Epithelial cell of proximal tubule (primary cell): ENCODE measurements at regions not wholly inside any gene's neighbourhood (a gene's known extent, or its start where the extent isn't known, plus 50 kb on each side); places are given as distances from the start of the nearest gene placed in this dataset.

Experiments used
- DNase-seq: peaks from one replicate; pipeline ENCODE4 v3.0.0-alpha.2; 2011; ENCODE audit warnings: low read depth
- H3K4me3 ChIP-seq: 2 replicates; pipeline ENCODE4 v1.5.1; 2011; ENCODE audit warnings: low read depth, mild to moderate bottlenecking, low read length
- CTCF ChIP-seq: conservative IDR thresholded peaks from 2 replicates; pipeline ENCODE4 v1.5.1; 2012; ENCODE audit warnings: low read depth, mild to moderate bottlenecking, low read length

GRCh38 chr18:8507361-8507760 lies 101.9 kb upstream of the RAB12 start:
- DNase-seq: no peak
- TF ChIP-seq CTCF: peak; percentile 45
- no peak overlapping the region for H3K4me3 ChIP-seq

GRCh38 chr18:8507915-8508705 lies 101.1 kb upstream of the RAB12 start:
- H3K4me3 ChIP-seq: no peak overlapping the region
- no peak for TF ChIP-seq CTCF
- DNase-seq: no peak

DNA sequence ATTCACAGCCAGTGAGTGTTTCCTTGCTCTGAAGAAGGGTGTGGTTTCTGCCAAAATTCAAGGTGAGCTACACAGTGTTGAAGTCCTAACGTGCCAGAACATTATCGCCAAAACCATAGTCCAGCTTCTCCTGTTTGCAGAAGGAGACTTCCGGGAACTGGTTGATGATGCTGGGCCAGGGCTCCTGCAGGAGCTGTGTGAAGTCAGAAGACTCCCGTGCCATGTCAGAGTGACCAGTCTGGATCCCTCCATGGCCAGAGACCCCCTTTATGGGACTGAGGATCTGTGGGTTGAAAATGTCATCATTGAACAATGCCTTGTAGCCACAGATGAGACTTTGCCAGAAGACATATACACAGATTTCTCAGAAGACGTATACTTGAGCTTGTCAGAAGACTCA lies 96.0 kb upstream of the RAB12 start:
- no peak for TF ChIP-seq CTCF

GRCh38 chr18:8514409-8514808 lies 94.8 kb upstream of the RAB12 start:
- no peak for DNase-seq
- TF ChIP-seq CTCF: no peak
- no peak overlapping the region for H3K4me3 ChIP-seq

More for the DNA sequence above, 96.0 kb upstream of the RAB12 start:
- no peak for DNase-seq
- H3K4me3 ChIP-seq: no peak overlapping the region

GRCh38 chr18:8515142-8515865 lies 93.9 kb upstream of the RAB12 start:
- no peak for DNase-seq
- no peak for TF ChIP-seq CTCF
- no peak overlapping the region for H3K4me3 ChIP-seq

GRCh38 chr18:8516371-8517250 lies 92.6 kb upstream of the RAB12 start:
- DNase-seq: no peak
- H3K4me3 ChIP-seq: no peak overlapping the region
- TF ChIP-seq CTCF: no peak
